GM12878 (cell line): ENCODE measurements at regions not wholly inside any gene's neighbourhood (a gene's known extent, or its start where the extent isn't known, plus 50 kb on each side); places are given as distances from the start of the nearest gene placed in this dataset.

ENCODE experiments used
- CBFB ChIP-seq: IDR thresholded peaks from 2 replicates; pipeline ENCODE4 v1.6.1; 2016; ENCODE audit warnings: antibody characterized with exemption, low read depth
- CBX5 ChIP-seq: sonication (generic); IDR thresholded peaks from 2 replicates; pipeline ENCODE4 v1.6.1; 2016; ENCODE audit warnings: low read depth, moderate library complexity, mild to moderate bottlenecking, inconsistent platforms
- CHD2 ChIP-seq: IDR thresholded peaks from 2 replicates; pipeline ENCODE4 v1.6.1; 2011; ENCODE audit warnings: low read depth, low read length, improper control_type of control experiment, borderline replicate concordance
- EP300 ChIP-seq, 2 experiments: fragments of 150-350 bp in 1 of 2; IDR thresholded peaks; 2 replicates each; pipeline ENCODE4 v1.6.1; 2011 to 2012; ENCODE audit warnings: low read depth in 2 of 2, low read length in 2 of 2, borderline replicate concordance in 1 of 2, improper control_type of control experiment in 1 of 2, inconsistent platforms in 1 of 2; ENCODE audit not compliant: control insufficient read depth in 1 of 2
- ESRRA ChIP-seq: IDR thresholded peaks from 2 replicates; pipeline ENCODE4 v1.6.1; 2012; ENCODE audit warnings: mild to moderate bottlenecking, low read length, improper control_type of control experiment
- ETV6 ChIP-seq, 2 experiments: fragments of 450-650 bp in 1 of 2; IDR thresholded peaks in 1 of 2; conservative IDR thresholded peaks in 1 of 2; 2 replicates each; pipeline ENCODE4 v1.6.1; 2014; ENCODE audit warnings: antibody characterized with exemption in 1 of 2, borderline replicate concordance in 1 of 2, low read depth in 1 of 2, mild to moderate bottlenecking in 1 of 2, moderate library complexity in 1 of 2
- FOXM1 ChIP-seq: IDR thresholded peaks from 2 replicates; pipeline ENCODE4 v1.6.1; 2012; ENCODE audit warnings: low read depth, mild to moderate bottlenecking, inconsistent platforms, low read length, moderate library complexity
- GABPA ChIP-seq: IDR thresholded peaks from 2 replicates; pipeline ENCODE4 v1.6.1; 2014; ENCODE audit warnings: antibody characterized with exemption, low read depth, mild to moderate bottlenecking, inconsistent platforms
- JUNB ChIP-seq: IDR thresholded peaks from 2 replicates; pipeline ENCODE4 v1.6.1; 2016; ENCODE audit warnings: antibody characterized with exemption, mild to moderate bottlenecking
- MEF2A ChIP-seq: IDR thresholded peaks from 2 replicates; pipeline ENCODE4 v1.6.1; 2011; ENCODE audit warnings: low read depth, mild to moderate bottlenecking, low read length, moderate library complexity; ENCODE audit not compliant: insufficient read depth
- MEF2B ChIP-seq: fragments of 450-650 bp; IDR thresholded peaks from 2 replicates; pipeline ENCODE4 v1.6.1; 2018; ENCODE audit warnings: mild to moderate bottlenecking, moderate library complexity; ENCODE audit not compliant: partially characterized antibody, poor library complexity, severe bottlenecking
- MTA2 ChIP-seq: fragments of 450-650 bp; IDR thresholded peaks from 2 replicates; pipeline ENCODE4 v1.6.1; 2016; ENCODE audit warnings: low read depth, mild to moderate bottlenecking, moderate library complexity
- NR2C1 ChIP-seq: fragments of 450-650 bp; IDR thresholded peaks from 2 replicates; pipeline ENCODE4 v1.6.1; 2017; ENCODE audit warnings: antibody characterized with exemption, mild to moderate bottlenecking, moderate library complexity
- PML ChIP-seq: IDR thresholded peaks from 2 replicates; pipeline ENCODE4 v1.6.1; 2012; ENCODE audit warnings: low read length, inconsistent platforms
- POLR2AphosphoS5 ChIP-seq: IDR thresholded peaks from 2 replicates; pipeline ENCODE4 v1.6.1; 2011; ENCODE audit warnings: mild to moderate bottlenecking, low read length, inconsistent platforms
- RAD21 ChIP-seq: IDR thresholded peaks from 2 replicates; pipeline ENCODE4 v1.6.1; 2011; ENCODE audit warnings: mild to moderate bottlenecking, low read depth, low read length, moderate library complexity; ENCODE audit not compliant: insufficient read depth
- RFX5 ChIP-seq: IDR thresholded peaks from 2 replicates; pipeline ENCODE4 v1.6.1; 2011; ENCODE audit warnings: low read depth, low read length, improper control_type of control experiment
- RUNX3 ChIP-seq: IDR thresholded peaks from 2 replicates; pipeline ENCODE4 v1.6.1; 2012; ENCODE audit warnings: low read length, inconsistent platforms
- SMARCA5 ChIP-seq: fragments of 450-650 bp; IDR thresholded peaks from 2 replicates; pipeline ENCODE4 v1.6.1; 2017; ENCODE audit warnings: mild to moderate bottlenecking
- SP1 ChIP-seq: IDR thresholded peaks from one replicate; pipeline ENCODE4 v1.6.1; 2011; ENCODE audit warnings: low read depth, low read length
- SREBF2 ChIP-seq: IDR thresholded peaks from 2 replicates; pipeline ENCODE4 v1.6.1; 2012; ENCODE audit warnings: mild to moderate bottlenecking, low read length
- TF ChIP-seq, protein P1 (sequence below): fragments of 450-650 bp; IDR thresholded peaks from 2 replicates; pipeline ENCODE4 v1.6.1; 2017; ENCODE audit warnings: mild to moderate bottlenecking, low read depth, inconsistent platforms; ENCODE audit not compliant: poor library complexity, severe bottlenecking
- TF ChIP-seq, protein P2 (sequence below): fragments of 450-650 bp; formaldehyde crosslinking; IDR thresholded peaks from 2 replicates; pipeline ENCODE4 v1.4.0; 2022; ENCODE audit warnings: mild to moderate bottlenecking, moderate library complexity
- TF ChIP-seq, protein P3 (sequence below): fragments of 450-650 bp; conservative IDR thresholded peaks from 2 replicates; pipeline ENCODE4 v1.6.1; 2017; ENCODE audit warnings: mild to moderate bottlenecking, moderate library complexity

DNA sequence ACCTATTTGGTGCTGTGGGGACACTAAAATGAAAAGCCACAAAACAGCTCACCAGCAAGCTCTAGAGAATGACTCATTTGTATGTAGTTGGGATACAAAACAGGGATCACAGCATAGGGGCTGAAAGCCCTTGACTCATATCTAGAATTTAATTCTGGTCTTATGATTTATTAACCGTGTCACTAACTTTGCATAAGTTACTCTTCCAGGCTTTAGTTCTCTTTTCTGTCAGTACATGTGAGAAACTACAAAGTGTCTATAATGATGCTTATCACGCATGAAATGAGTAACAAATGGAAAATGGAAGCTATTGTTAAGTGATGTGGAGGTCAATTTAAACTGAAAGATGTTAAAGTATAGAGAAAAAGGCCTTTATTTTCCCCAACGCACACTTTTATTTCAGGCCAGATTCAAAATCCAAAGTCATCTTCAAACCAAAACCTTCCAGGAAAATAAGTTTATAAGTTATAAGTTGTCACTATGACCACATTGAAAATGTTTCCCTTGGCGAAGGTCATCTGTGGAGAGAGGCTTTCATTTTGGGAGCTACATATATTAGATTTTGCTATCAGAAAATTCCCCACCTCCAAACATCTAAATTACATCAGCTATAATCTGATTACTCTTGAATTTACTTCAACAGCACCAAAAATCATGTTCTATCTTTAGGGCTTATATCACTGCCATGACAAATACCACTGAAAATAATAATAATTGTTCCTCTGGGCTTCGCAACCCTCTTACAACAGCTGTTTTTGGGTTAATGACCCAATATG is 430.5 kb downstream of the MRPL39 start (continued):
- TF ChIP-seq MTA2, result peak; percentile 97
- TF ChIP-seq, protein P1, sequence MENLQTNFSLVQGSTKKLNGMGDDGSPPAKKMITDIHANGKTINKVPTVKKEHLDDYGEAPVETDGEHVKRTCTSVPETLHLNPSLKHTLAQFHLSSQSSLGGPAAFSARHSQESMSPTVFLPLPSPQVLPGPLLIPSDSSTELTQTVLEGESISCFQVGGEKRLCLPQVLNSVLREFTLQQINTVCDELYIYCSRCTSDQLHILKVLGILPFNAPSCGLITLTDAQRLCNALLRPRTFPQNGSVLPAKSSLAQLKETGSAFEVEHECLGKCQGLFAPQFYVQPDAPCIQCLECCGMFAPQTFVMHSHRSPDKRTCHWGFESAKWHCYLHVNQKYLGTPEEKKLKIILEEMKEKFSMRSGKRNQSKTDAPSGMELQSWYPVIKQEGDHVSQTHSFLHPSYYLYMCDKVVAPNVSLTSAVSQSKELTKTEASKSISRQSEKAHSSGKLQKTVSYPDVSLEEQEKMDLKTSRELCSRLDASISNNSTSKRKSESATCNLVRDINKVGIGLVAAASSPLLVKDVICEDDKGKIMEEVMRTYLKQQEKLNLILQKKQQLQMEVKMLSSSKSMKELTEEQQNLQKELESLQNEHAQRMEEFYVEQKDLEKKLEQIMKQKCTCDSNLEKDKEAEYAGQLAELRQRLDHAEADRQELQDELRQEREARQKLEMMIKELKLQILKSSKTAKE, result peak; percentile 81
- peak; percentile 55 for TF ChIP-seq GABPA
- TF ChIP-seq, protein P2, sequence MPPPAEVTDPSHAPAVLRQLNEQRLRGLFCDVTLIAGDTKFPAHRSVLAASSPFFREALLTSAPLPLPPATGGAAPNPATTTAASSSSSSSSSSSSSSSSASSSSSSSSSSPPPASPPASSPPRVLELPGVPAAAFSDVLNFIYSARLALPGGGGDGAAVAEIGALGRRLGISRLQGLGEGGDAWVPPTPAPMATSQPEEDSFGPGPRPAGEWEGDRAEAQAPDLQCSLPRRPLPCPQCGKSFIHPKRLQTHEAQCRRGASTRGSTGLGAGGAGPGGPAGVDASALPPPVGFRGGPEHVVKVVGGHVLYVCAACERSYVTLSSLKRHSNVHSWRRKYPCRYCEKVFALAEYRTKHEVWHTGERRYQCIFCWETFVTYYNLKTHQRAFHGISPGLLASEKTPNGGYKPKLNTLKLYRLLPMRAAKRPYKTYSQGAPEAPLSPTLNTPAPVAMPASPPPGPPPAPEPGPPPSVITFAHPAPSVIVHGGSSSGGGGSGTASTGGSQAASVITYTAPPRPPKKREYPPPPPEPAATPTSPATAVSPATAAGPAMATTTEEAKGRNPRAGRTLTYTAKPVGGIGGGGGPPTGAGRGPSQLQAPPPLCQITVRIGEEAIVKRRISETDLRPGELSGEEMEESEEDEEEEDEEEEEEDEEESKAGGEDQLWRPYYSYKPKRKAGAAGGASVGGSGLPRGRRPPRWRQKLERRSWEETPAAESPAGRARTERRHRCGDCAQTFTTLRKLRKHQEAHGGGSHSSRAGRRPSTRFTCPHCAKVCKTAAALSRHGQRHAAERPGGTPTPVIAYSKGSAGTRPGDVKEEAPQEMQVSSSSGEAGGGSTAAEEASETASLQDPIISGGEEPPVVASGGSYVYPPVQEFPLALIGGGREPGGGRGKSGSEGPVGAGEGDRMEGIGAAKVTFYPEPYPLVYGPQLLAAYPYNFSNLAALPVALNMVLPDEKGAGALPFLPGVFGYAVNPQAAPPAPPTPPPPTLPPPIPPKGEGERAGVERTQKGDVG (CRISPR knock-in tag), result no peak
- TF ChIP-seq SP1, result peak; percentile 20
- no peak for TF ChIP-seq POLR2AphosphoS5
- TF ChIP-seq JUNB, result peak; percentile 98
- TF ChIP-seq ESRRA, result 0 out of 2 replicates have a peak, but pooled peaks have one; percentile 49
- 0 out of 2 replicates have a peak, but pooled peaks have one; percentile 17 for TF ChIP-seq NR2C1
- no peak for TF ChIP-seq RAD21
- peak; percentile 88 for TF ChIP-seq MEF2A
- no peak for TF ChIP-seq CBX5
- TF ChIP-seq, protein P3, sequence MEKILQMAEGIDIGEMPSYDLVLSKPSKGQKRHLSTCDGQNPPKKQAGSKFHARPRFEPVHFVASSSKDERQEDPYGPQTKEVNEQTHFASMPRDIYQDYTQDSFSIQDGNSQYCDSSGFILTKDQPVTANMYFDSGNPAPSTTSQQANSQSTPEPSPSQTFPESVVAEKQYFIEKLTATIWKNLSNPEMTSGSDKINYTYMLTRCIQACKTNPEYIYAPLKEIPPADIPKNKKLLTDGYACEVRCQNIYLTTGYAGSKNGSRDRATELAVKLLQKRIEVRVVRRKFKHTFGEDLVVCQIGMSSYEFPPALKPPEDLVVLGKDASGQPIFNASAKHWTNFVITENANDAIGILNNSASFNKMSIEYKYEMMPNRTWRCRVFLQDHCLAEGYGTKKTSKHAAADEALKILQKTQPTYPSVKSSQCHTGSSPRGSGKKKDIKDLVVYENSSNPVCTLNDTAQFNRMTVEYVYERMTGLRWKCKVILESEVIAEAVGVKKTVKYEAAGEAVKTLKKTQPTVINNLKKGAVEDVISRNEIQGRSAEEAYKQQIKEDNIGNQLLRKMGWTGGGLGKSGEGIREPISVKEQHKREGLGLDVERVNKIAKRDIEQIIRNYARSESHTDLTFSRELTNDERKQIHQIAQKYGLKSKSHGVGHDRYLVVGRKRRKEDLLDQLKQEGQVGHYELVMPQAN, result no peak
- TF ChIP-seq MEF2B, result peak; percentile 81
- TF ChIP-seq CHD2, result peak; percentile 66; the same call in 1 of the 2 replicates
- no peak for TF ChIP-seq RFX5
- TF ChIP-seq CBFB, result peak; percentile 65; the same call in 1 of the 2 replicates
- TF ChIP-seq PML, result peak; percentile 46; the same call in 1 of the 2 replicates
- TF ChIP-seq ETV6 (conservative IDR thresholded peaks at IDR 0.05 in 1 of 2, IDR thresholded peaks at IDR 0.05 in 1 of 2; ENCODE audit: borderline replicate concordance in 1 of 2, low read depth in 1 of 2), result peak in 1 of 2 experiments; percentile 52; a peak in 1 of 4 replicates
- peak; percentile 92 for TF ChIP-seq FOXM1
- no peak for TF ChIP-seq SREBF2
- no peak for TF ChIP-seq SMARCA5
- TF ChIP-seq EP300 (IDR thresholded peaks at IDR 0.05; ENCODE audit: borderline replicate concordance in 1 of 2, control insufficient read depth in 1 of 2, low read depth in 2 of 2, low read length in 2 of 2), result peak; percentile 95 to 97
- peak; percentile 90 for TF ChIP-seq RUNX3
